A549 (cell line): ENCODE measurements at regions not wholly inside any gene's neighbourhood (a gene's known extent, or its start where the extent isn't known, plus 50 kb on each side); places are given as distances from the start of the nearest gene placed in this dataset.

Experiments
- ATAC-seq, 2 experiments: fragments of 200-7000 bp in 1 of 2; fragments of >200 bp in 1 of 2; cut with Nextera tagmentation in 1 of 2; cut with Tn5 transposase in 1 of 2; 3 replicates each; pipeline versions ENCODE4 v1.8.0 to v1.9.1; 2018 to 2020; ENCODE audit warnings: mild to moderate bottlenecking in 1 of 2, moderate library complexity in 1 of 2
- CTCF ChIA-PET: fragments of 300-600 bp; sonication (Branson Sonifier 250); formaldehyde crosslinking; extraction: SDS; loops from one replicate; lab custom pipeline; 2021; ENCODE audit warnings: antibody characterized with exemption, inconsistent platforms; lab: Yijun Ruan, JAX
- POLR2A ChIA-PET: fragments of 350-600 bp; formaldehyde crosslinking; extraction: SDS; loops from one replicate; lab custom pipeline; 2021; ENCODE audit warnings: antibody characterized with exemption, inconsistent platforms; lab: Yijun Ruan, JAX
- DNase-seq, 2 experiments: peaks; one replicate each; pipeline versions ENCODE4 v3.0.0 to v3.0.0-alpha.2; 2011 to 2016; ENCODE audit warnings: low read depth in 1 of 2, low spot score in 1 of 2
- FAIRE-seq: peaks from 2 replicates; lab custom pipeline; 2011; peaks lifted over from hg19 to GRCh38; lab: Jason Lieb, UNC
- H3K27ac ChIP-seq, 2 experiments: fragments of >200 bp; sonication (Bioruptor Twin); formaldehyde crosslinking; 3 replicates each; pipeline ENCODE4 v1.5.1; 2016 to 2017
- H3K4me1 ChIP-seq: fragments of >200 bp; sonication (Bioruptor Twin); formaldehyde crosslinking; 3 replicates; pipeline ENCODE4 v1.6.1; 2016
- H3K4me2 ChIP-seq: fragments of >200 bp; sonication (Bioruptor Twin); formaldehyde crosslinking; 3 replicates; pipeline ENCODE4 v1.6.1; 2016
- H3K4me3 ChIP-seq: fragments of >200 bp; sonication (Bioruptor Twin); formaldehyde crosslinking; 3 replicates; pipeline ENCODE4 v1.5.1; 2016
- H3K9me3 ChIP-seq: fragments of >200 bp; sonication (Bioruptor Twin); formaldehyde crosslinking; 3 replicates; pipeline ENCODE4 v1.6.1; 2016
- BCL3 ChIP-seq: fragments of >200 bp; sonication (Bioruptor Twin); formaldehyde crosslinking; IDR thresholded peaks from 3 replicates; pipeline ENCODE4 v1.6.1; 2016
- CHD4 ChIP-seq: fragments of 200-600 bp; sonication (generic); IDR thresholded peaks from 2 replicates; pipeline ENCODE4 v1.6.1; 2016; ENCODE audit warnings: antibody characterized with exemption, mild to moderate bottlenecking, borderline replicate concordance
- E2F6 ChIP-seq: IDR thresholded peaks from 2 replicates; pipeline ENCODE4 v1.6.1; 2012; ENCODE audit warnings: low read depth, borderline replicate concordance
- EP300 ChIP-seq, 2 experiments: fragments of >200 bp; sonication (Bioruptor Twin); formaldehyde crosslinking; IDR thresholded peaks; 2 replicates in 1 of 2; 3 replicates in 1 of 2; pipeline ENCODE4 v1.6.1; 2016 to 2017
- HEYL ChIP-seq: fragments of 250-450 bp; sonication (Bioruptor Pico); IDR thresholded peaks from 2 replicates; pipeline ENCODE4 v1.8.0; 2021; ENCODE audit warnings: mild to moderate bottlenecking, moderate library complexity
- HOXB13 ChIP-seq: fragments of 250-450 bp; sonication (Bioruptor Pico); IDR thresholded peaks from 2 replicates; pipeline ENCODE4 v1.5.0; 2020; ENCODE audit warnings: low read depth, mild to moderate bottlenecking, moderate library complexity
- HOXB5 ChIP-seq: fragments of 250-450 bp; sonication (Bioruptor Pico); IDR thresholded peaks from 2 replicates; pipeline ENCODE4 v1.5.0; 2020; ENCODE audit warnings: mild to moderate bottlenecking, moderate library complexity
- NPAS2 ChIP-seq: fragments of 250-450 bp; sonication (Bioruptor Pico); IDR thresholded peaks from 2 replicates; pipeline ENCODE4 v1.8.0; 2022; ENCODE audit warnings: mild to moderate bottlenecking, moderate library complexity, borderline replicate concordance
- NR3C1 ChIP-seq: fragments of >200 bp; sonication (Bioruptor Twin); formaldehyde crosslinking; IDR thresholded peaks from 3 replicates; pipeline ENCODE4 v1.6.1; 2017
- PHF8 ChIP-seq: fragments of 200-600 bp; sonication (generic); IDR thresholded peaks from 2 replicates; pipeline ENCODE4 v1.6.1; 2016; ENCODE audit warnings: low read depth, mild to moderate bottlenecking, antibody characterized with exemption, moderate library complexity, borderline replicate concordance
- POLR2AphosphoS2 ChIP-seq: conservative IDR thresholded peaks from 2 replicates; pipeline ENCODE4 v1.6.1; 2012; ENCODE audit warnings: low read length, improper control_type of control experiment, inconsistent platforms
- RARB ChIP-seq: fragments of 250-450 bp; sonication (Bioruptor Pico); IDR thresholded peaks from 2 replicates; pipeline ENCODE4 v1.8.0; 2021; ENCODE audit warnings: mild to moderate bottlenecking, moderate library complexity
- RCOR1 ChIP-seq: fragments of 150-350 bp; IDR thresholded peaks from 2 replicates; pipeline ENCODE4 v1.6.1; 2014; ENCODE audit warnings: antibody characterized with exemption, low read length, low read depth
- RFX5 ChIP-seq: fragments of 450-650 bp; IDR thresholded peaks from 2 replicates; pipeline ENCODE4 v1.7.1; 2014; ENCODE audit warnings: antibody characterized with exemption, mild to moderate bottlenecking, moderate library complexity
- RNF2 ChIP-seq: fragments of 200-600 bp; sonication (generic); IDR thresholded peaks from 2 replicates; pipeline ENCODE4 v1.6.1; 2016; ENCODE audit warnings: low read depth, mild to moderate bottlenecking, antibody characterized with exemption, moderate library complexity, borderline replicate concordance
- SMC3 ChIP-seq: fragments of >200 bp; sonication (Bioruptor Twin); formaldehyde crosslinking; IDR thresholded peaks from 3 replicates; pipeline ENCODE4 v1.6.1; 2018; ENCODE audit warnings: inconsistent platforms
- SREBF2 ChIP-seq: fragments of 450-650 bp; IDR thresholded peaks from 2 replicates; pipeline ENCODE4 v1.6.1; 2014; ENCODE audit warnings: mild to moderate bottlenecking, moderate library complexity
- ZSCAN20 ChIP-seq: fragments of 250-450 bp; sonication (Bioruptor Pico); IDR thresholded peaks from 2 replicates; pipeline ENCODE4 v1.8.0; 2022; ENCODE audit warnings: mild to moderate bottlenecking, moderate library complexity
- WGBS: methylation state at CpG from one replicate; pipeline ENCODE4 v1.1.6; 2017; ENCODE audit errors: missing lambda C conversion rate; 5-methylcytosine and 5-hydroxymethylcytosine counted together
- TF ChIP-seq, protein P1 (sequence below): fragments of 200-600 bp; sonication (generic); IDR thresholded peaks from 2 replicates; pipeline ENCODE4 v1.6.1; 2016; ENCODE audit warnings: antibody characterized with exemption, mild to moderate bottlenecking, moderate library complexity
- TF ChIP-seq, protein P2 (sequence below): fragments of 250-450 bp; sonication (Bioruptor Pico); IDR thresholded peaks from 2 replicates; pipeline ENCODE4 v1.5.0; 2021; ENCODE audit warnings: mild to moderate bottlenecking, moderate library complexity, borderline replicate concordance
- TF ChIP-seq, protein P3 (sequence below): fragments of >200 bp; sonication (Bioruptor Twin); formaldehyde crosslinking; IDR thresholded peaks from 3 replicates; pipeline ENCODE4 v1.5.1; 2016
- TF ChIP-seq, protein P4 (sequence below): fragments of 450-650 bp; IDR thresholded peaks from 2 replicates; pipeline ENCODE4 v1.6.1; 2014; ENCODE audit warnings: antibody characterized with exemption
- TF ChIP-seq, protein P5 (sequence below): fragments of 150-350 bp; IDR thresholded peaks from 2 replicates; pipeline ENCODE4 v1.6.1; 2014; ENCODE audit warnings: low read depth, mild to moderate bottlenecking, low read length

- POLR2A ChIA-PET, result no interaction called here
- Histone ChIP-seq H3K27ac (no peak overlapping the region), H3K4me3 (no peak overlapping the region), H3K9me3 (no peaks in the 10 kb centered on the region), H3K4me2 (no peak overlapping the region), H3K4me1 (no peaks in the 10 kb centered on the region)
- DNase-seq (no peak), FAIRE-seq (no peak), ATAC-seq (no peak)
- 52% methylated on average over 5 of the region's 5 CpGs for WGBS
- TF ChIP-seq, protein P1, sequence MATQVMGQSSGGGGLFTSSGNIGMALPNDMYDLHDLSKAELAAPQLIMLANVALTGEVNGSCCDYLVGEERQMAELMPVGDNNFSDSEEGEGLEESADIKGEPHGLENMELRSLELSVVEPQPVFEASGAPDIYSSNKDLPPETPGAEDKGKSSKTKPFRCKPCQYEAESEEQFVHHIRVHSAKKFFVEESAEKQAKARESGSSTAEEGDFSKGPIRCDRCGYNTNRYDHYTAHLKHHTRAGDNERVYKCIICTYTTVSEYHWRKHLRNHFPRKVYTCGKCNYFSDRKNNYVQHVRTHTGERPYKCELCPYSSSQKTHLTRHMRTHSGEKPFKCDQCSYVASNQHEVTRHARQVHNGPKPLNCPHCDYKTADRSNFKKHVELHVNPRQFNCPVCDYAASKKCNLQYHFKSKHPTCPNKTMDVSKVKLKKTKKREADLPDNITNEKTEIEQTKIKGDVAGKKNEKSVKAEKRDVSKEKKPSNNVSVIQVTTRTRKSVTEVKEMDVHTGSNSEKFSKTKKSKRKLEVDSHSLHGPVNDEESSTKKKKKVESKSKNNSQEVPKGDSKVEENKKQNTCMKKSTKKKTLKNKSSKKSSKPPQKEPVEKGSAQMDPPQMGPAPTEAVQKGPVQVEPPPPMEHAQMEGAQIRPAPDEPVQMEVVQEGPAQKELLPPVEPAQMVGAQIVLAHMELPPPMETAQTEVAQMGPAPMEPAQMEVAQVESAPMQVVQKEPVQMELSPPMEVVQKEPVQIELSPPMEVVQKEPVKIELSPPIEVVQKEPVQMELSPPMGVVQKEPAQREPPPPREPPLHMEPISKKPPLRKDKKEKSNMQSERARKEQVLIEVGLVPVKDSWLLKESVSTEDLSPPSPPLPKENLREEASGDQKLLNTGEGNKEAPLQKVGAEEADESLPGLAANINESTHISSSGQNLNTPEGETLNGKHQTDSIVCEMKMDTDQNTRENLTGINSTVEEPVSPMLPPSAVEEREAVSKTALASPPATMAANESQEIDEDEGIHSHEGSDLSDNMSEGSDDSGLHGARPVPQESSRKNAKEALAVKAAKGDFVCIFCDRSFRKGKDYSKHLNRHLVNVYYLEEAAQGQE, result no peak
- TF ChIP-seq EP300 (IDR thresholded peaks at IDR 0.05) (no peak), CHD4 (no peak), RNF2 (no peak), HEYL (CRISPR knock-in tag) (no peak), HOXB5 (CRISPR knock-in tag) (no peak), NPAS2 (CRISPR knock-in tag) (no peak), SMC3 (no peak), RCOR1 (no peak), RARB (CRISPR knock-in tag) (no peak), SREBF2 (no peak), NR3C1 (no peak), HOXB13 (CRISPR knock-in tag) (no peak), PHF8 (no peak)
- TF ChIP-seq, protein P2, sequence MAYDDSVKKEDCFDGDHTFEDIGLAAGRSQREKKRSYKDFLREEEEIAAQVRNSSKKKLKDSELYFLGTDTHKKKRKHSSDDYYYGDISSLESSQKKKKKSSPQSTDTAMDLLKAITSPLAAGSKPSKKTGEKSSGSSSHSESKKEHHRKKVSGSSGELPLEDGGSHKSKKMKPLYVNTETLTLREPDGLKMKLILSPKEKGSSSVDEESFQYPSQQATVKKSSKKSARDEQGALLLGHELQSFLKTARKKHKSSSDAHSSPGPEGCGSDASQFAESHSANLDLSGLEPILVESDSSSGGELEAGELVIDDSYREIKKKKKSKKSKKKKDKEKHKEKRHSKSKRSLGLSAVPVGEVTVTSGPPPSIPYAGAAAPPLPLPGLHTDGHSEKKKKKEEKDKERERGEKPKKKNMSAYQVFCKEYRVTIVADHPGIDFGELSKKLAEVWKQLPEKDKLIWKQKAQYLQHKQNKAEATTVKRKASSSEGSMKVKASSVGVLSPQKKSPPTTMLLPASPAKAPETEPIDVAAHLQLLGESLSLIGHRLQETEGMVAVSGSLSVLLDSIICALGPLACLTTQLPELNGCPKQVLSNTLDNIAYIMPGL (CRISPR knock-in tag), result no peak
- TF ChIP-seq, protein P3, sequence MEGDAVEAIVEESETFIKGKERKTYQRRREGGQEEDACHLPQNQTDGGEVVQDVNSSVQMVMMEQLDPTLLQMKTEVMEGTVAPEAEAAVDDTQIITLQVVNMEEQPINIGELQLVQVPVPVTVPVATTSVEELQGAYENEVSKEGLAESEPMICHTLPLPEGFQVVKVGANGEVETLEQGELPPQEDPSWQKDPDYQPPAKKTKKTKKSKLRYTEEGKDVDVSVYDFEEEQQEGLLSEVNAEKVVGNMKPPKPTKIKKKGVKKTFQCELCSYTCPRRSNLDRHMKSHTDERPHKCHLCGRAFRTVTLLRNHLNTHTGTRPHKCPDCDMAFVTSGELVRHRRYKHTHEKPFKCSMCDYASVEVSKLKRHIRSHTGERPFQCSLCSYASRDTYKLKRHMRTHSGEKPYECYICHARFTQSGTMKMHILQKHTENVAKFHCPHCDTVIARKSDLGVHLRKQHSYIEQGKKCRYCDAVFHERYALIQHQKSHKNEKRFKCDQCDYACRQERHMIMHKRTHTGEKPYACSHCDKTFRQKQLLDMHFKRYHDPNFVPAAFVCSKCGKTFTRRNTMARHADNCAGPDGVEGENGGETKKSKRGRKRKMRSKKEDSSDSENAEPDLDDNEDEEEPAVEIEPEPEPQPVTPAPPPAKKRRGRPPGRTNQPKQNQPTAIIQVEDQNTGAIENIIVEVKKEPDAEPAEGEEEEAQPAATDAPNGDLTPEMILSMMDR, result no peak
- TF ChIP-seq, protein P4, sequence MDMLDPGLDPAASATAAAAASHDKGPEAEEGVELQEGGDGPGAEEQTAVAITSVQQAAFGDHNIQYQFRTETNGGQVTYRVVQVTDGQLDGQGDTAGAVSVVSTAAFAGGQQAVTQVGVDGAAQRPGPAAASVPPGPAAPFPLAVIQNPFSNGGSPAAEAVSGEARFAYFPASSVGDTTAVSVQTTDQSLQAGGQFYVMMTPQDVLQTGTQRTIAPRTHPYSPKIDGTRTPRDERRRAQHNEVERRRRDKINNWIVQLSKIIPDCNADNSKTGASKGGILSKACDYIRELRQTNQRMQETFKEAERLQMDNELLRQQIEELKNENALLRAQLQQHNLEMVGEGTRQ, result no peak
- CTCF ChIA-PET, result no interaction called here
These were observed 282.1 kb downstream of the RPS6KC1 start for GRCh38 chr1:213333121-213333520.

GRCh38 chr1:213335084-213335483, 284.0 kb downstream of the RPS6KC1 start:
- ChIA-PET POLR2A (no interaction called here), CTCF (no interaction called here)
- no peak overlapping the region for H3K4me2 ChIP-seq
- H3K4me3 ChIP-seq, result no peak overlapping the region
- WGBS, result 37% methylated on average over 3 of the region's 3 CpGs
- DNase-seq, result no peak
- H3K27ac ChIP-seq, result no peak overlapping the region
- H3K4me1 ChIP-seq, result no peaks in the 10 kb centered on the region
- FAIRE-seq, result no peak
- no peaks in the 10 kb centered on the region for H3K9me3 ChIP-seq
- no peak for ATAC-seq
- TF ChIP-seq BCL3 (no peak), POLR2AphosphoS2 (no peak), PHF8 (no peak), RFX5 (no peak), ZSCAN20 (CRISPR knock-in tag) (no peak), E2F6 (no peak), NR3C1 (no peak)
- TF ChIP-seq, protein P3, result no peak
- TF ChIP-seq, protein P5, sequence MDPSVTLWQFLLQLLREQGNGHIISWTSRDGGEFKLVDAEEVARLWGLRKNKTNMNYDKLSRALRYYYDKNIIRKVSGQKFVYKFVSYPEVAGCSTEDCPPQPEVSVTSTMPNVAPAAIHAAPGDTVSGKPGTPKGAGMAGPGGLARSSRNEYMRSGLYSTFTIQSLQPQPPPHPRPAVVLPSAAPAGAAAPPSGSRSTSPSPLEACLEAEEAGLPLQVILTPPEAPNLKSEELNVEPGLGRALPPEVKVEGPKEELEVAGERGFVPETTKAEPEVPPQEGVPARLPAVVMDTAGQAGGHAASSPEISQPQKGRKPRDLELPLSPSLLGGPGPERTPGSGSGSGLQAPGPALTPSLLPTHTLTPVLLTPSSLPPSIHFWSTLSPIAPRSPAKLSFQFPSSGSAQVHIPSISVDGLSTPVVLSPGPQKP, result no peak
